ENCODE measurements at regions not wholly inside any gene's neighbourhood (a gene's known extent, or its start where the extent isn't known, plus 50 kb on each side); places are given as distances from the start of the nearest gene placed in this dataset.

DNA sequence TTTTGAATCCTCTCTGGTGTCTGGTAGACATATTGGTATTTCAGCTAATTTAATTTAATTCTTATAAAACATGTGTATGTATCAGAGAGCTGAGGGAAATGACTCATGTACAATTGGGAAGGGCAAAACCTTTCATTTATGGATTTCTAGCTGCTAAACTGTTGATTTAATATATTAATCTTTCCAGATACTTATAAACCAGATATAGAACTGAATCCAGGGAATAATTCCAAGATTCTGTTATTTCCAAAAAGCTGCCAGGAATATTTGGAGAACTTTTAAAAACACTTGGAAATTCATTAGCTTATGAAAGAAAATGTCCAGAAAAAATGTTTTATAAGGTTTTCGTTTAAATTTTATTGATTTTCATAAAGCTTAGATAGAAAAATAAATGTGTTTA, 295.5 kb downstream of the YTHDC2 start:
- no peak overlapping the region for H3K4me2 ChIP-seq (ENCODE audit: low read depth, low read length)
- no peak overlapping the region for H4K8ac ChIP-seq (ENCODE audit: low read depth in 2 of 2, low read length in 2 of 2)
- CTCF ChIA-PET, result no interaction called here
- no peak for ATAC-seq (ENCODE audit: low read depth)
- no peak overlapping the region for H3K9ac ChIP-seq (ENCODE audit: low read depth, low read length)
- H3K4ac ChIP-seq (ENCODE audit: low read depth, low read length), result no peak overlapping the region
- no peak overlapping the region for H3K27ac ChIP-seq (ENCODE audit: insufficient read depth, low read length)
- no peak overlapping the region for H2BK5ac ChIP-seq (ENCODE audit: low read depth, low read length, poor library complexity, severe bottlenecking)
- no peak overlapping the region for H3K4me3 ChIP-seq (ENCODE audit: insufficient read depth, low read depth, low read length)
- H3K14ac ChIP-seq (replicated peaks; ENCODE audit: low read depth, low read length), result no peak overlapping the region
- H2BK15ac ChIP-seq (ENCODE audit: low read depth, low read length), result no peak overlapping the region
- H3K23ac ChIP-seq (ENCODE audit: low read depth, low read length), result no peak overlapping the region
- H2BK120ac ChIP-seq (ENCODE audit: low read depth, low read length), result no peak overlapping the region
- no peak overlapping the region for H2AK5ac ChIP-seq (ENCODE audit: low read depth, low read length)
- H3K4me1 ChIP-seq (ENCODE audit: control insufficient read depth, insufficient read depth, low read length), result no peaks in the 10 kb centered on the region; the same call in 1 of the 2 replicates
- H2AK9ac ChIP-seq (replicated peaks; ENCODE audit: low read depth, low read length, poor library complexity), result no peak overlapping the region
- H3K56ac ChIP-seq (ENCODE audit: extremely low read depth, insufficient read depth, low read length), result no peak overlapping the region
- dilution Hi-C loops (cut with HindIII; ENCODE audit: low sequenced_read_pairs, unreplicated experiment) (no loop called here), in situ Hi-C loops (cut with MboI; ENCODE audit: low sequenced_read_pairs) (no loop called here), intact Hi-C loops (cut with micrococcal nuclease) (loop anchor here (5.0 kb wide), 1 partner anchor 498 kb away; no protein-coding TSS in a partner anchor)
- H2BK20ac ChIP-seq (ENCODE audit: low read depth, low read length), result no peak overlapping the region
- POLR2A ChIA-PET (ENCODE audit: unreplicated experiment), result no interaction called here
- no peak overlapping the region for H4K5ac ChIP-seq (ENCODE audit: low read depth, low read length)
- H3K9me3 ChIP-seq (ENCODE audit: control insufficient read depth, insufficient read depth, low read length), result no peaks in the 10 kb centered on the region
- no peak for DNase-seq
- no peaks in the 10 kb centered on the region for H3K79me1 ChIP-seq (ENCODE audit: low read depth in 1 of 2, low read length in 2 of 2)
- TF ChIP-seq NFE2L2 (IDR thresholded peaks at IDR 0.05; ENCODE audit: low read depth, low read length) (no peak), MAZ (IDR thresholded peaks at IDR 0.05; ENCODE audit: borderline replicate concordance, low read depth, low read length) (no peak)
- no peak overlapping the region for H4K91ac ChIP-seq (ENCODE audit: insufficient read depth, low read depth, low read length)
- no peak overlapping the region for H2AFZ ChIP-seq (replicated peaks; ENCODE audit: low read length, poor library complexity)
- H3K27me3 ChIP-seq (ENCODE audit: control insufficient read depth, insufficient read depth, low read length), result no peaks in the 10 kb centered on the region
- H3K9me1 ChIP-seq (ENCODE audit: insufficient read depth, low read length), result no peaks in the 10 kb centered on the region
- H4K20me1 ChIP-seq (ENCODE audit: insufficient read depth, low read length), result no peaks in the 10 kb centered on the region
- no peaks in the 10 kb centered on the region for H3K36me3 ChIP-seq (ENCODE audit: control insufficient read depth, insufficient read depth, low read length)
- BruUV-seq (replicated peaks), result no TSS peak
- no peak overlapping the region for H3K18ac ChIP-seq (ENCODE audit: low read depth, low read length)
- WGBS, 2 experiments (ENCODE audit: extremely low coverage in 2 of 2, insufficient read length in 1 of 2), result no CpG with 5 or more reads among the region's 1 CpG
